SKM-1 (cell line): ENCODE measurements at regions not wholly inside any gene's neighbourhood (a gene's known extent, or its start where the extent isn't known, plus 50 kb on each side); places are given as distances from the start of the nearest gene placed in this dataset.
"Not testable (repeated sequence)": the region's sequence is repeated elsewhere in the genome, so short reads cannot be mapped to it uniquely, and the experiment has no call there.

Source experiments
- DNase-seq: peaks from one replicate; lab custom pipeline; 2025; ENCODE audit not compliant: unreplicated experiment; lab: John Stamatoyannopoulos, UW

- no peak for DNase-seq
These were observed 975.0 kb upstream of the NCAM2 start for GRCh38 chr21:20023193-20023592.

- no peak for DNase-seq
These were observed 973.5 kb upstream of the NCAM2 start for GRCh38 chr21:20024741-20025140.

DNA sequence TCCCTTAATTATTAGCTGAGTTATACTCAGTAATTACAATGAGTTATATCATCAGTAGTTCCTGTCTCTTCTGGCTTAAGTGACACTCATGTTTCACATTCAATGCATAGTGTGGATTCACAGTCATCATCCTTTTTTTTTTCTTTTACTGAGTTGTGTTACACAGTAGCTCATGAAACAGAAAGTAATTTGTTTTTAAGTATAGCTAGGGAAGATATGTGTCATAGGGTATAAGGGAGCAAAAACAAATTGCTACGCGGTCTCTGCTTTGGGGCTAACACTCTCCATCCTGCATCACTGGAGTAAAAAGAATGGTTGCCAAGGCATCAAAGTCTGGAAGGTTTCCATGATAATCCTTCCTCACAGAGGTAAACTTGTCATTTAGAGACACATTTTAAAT lies 971.7 kb upstream of the NCAM2 start:
- no peak for DNase-seq

DNA sequence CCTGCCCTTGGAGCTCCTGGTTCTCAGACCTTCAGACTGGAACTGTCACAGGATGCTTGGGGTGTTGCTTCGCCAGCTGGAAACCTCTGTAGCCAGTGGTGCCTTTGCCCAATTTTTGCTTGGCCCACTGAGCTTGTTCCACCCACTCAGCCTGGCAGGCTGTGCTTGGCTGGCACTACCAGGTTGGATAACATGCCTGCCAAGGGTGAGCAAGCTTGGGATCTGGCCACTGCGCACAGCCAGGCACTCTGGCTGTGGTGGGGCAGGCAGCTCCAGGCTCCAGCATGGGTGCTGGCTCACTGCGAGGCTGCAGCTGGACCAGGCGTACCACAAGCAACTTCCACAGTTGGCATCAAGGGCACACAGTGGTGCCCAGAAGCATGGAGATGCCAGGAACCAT lies 967.8 kb upstream of the NCAM2 start:
- no peak for DNase-seq

- no peak for DNase-seq
These were observed 966.4 kb upstream of the NCAM2 start for GRCh38 chr21:20031807-20032206.

DNA sequence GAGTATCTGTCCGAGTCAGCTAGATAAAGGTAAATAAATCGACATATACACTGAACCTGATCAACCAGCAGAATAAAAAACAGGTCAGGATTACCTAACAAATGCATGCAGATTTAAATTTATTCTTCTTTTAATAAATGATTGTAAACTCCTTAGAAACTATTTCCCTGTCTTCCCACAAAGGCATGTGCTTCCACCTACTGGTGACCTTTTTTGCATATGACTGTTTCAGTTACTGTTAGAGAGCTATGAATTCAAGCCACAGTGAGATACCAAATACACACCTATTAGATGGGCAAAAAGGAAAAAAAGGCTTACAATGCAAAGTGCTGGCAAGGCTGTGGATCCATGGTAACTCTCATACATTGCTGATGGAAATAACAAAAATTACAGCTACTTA lies 957.4 kb upstream of the NCAM2 start:
- DNase-seq: no peak

- DNase-seq: no peak
These were observed 953.0 kb upstream of the NCAM2 start for GRCh38 chr21:20045197-20045596.

DNA sequence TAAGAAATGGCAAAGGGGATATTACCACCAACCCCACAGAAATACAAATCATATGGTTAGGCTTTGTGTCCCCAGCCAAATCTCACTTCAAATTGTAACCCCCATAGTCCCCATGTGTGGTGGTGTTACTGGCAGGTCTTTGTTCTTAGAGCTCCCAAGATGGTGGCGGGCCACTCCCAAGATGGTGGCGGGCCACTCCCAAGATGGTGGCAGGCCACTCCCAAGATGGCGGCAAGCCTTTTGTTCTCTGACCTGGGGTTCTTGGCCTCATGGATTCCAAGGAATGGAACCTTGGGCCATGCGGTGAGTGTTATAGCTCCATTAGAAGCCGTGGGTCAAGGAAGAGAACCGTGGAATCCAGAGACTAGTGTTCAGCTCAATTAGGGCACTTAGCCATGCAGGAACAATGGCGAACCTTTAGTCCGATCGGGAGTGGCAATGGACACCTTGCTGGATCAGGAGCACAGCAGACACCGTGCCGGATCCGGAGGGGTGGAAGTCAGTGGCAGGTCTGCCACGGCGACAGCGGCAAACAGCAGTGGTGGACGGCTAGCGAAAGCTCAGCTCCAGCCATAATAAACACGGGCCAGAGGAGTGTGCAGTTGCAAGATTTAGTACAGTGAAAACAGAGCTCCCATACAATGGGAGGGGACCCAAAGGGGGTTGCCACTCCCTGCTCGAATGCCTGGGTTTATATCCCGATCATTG lies 949.9 kb upstream of the NCAM2 start:
- DNase-seq: not testable (repeated sequence)

DNA sequence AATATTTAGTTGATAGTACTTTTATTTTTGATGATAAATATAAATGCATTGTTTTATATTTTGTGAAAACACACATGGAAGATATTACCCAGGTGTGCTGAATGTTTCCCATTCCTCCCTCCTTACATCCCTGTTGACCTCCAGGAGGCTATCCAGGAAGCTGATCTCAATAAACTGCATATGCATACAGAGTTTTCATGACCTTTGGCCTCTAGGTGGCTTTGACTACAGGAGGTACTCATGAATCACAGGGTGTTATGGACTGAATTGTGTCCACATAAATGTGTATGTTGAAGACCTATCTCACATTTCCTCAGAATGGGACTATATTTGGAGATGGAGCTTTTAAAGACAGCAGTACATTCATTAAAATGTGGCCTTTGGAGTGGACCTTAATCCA lies 914.9 kb upstream of the NCAM2 start:
- no peak for DNase-seq

DNA sequence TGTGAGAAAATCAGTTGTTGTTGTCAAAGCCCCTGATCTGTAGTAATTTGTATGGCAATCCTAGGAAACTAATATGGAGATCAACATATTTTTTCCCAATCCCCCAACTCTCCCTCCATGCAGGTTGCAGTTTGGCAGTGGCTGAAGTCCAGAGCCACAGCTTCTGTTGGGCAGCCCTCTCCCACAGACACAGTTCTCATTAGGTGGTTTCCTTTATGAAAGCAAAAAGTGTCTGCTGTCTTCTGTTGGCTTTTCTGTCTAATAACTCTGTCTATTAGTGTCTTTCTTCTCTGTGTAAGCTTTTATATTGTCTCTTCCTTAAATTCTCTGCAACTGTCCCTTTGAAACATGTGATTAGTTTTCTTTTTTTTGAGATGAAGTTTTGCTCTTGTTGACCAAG lies 914.3 kb upstream of the NCAM2 start:
- no peak for DNase-seq

GRCh38 chr21:20086508-20086907 lies 911.7 kb upstream of the NCAM2 start:
- DNase-seq: no peak

DNA sequence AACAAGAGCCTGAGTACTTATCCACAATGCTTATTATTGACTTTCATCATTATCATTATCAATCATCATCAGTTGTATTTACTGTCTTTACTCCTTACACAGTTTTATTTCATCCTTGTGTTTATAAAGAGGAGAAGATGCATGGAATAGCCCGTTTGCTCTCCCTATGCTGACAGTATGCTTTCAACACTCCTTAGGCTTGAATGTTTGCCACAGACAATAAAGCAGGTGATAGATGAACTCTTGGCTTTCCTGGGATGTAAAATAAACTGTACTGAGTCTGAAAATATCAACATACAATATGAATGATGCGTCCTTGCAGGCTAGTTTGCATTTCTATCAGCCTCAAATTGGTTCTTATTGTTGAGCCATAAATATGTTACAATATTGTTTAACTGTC lies 891.8 kb upstream of the NCAM2 start:
- DNase-seq: no peak

DNA sequence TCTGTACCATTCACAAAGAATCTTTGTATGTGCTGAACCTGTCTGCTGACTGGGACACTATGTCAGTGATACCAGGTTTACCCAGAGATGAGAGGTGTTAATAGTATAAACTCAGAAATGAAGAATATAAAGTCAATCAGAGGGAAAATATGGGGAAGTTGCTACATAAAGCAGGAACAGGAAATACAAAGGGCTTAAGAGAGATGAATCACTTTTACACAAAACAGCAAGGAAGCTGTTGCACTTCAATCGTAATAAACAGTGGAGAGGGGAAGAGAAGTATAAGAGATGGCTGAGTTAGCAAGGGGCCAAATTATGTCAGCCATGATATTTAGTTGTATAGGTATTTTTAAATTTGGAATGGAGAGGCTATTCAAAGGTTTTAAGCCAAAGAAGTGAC lies 890.2 kb upstream of the NCAM2 start:
- DNase-seq: no peak

- DNase-seq: no peak
These were observed 889.2 kb upstream of the NCAM2 start for GRCh38 chr21:20108976-20109540.

- DNase-seq: no peak
These were observed 887.8 kb upstream of the NCAM2 start for GRCh38 chr21:20110368-20110767.

DNA sequence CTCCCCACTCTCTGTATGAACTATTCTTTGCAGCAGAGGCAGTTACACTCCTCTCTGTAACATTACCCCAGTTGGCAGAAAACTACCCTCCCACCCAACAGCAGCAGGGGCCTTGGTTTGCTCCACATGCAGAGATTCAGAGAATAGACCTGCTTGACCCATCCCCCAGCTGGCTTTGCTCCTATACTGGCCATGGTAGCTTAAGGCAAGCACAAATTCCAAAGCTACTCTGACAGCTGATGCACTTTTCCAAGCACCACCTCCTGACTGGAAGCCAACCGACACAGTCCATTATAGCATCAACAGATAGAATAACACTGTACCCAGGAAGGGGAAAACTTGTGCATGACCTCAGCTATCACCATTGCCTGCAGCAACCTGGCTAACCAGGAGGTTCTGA lies 846.5 kb upstream of the NCAM2 start:
- no peak for DNase-seq

DNA sequence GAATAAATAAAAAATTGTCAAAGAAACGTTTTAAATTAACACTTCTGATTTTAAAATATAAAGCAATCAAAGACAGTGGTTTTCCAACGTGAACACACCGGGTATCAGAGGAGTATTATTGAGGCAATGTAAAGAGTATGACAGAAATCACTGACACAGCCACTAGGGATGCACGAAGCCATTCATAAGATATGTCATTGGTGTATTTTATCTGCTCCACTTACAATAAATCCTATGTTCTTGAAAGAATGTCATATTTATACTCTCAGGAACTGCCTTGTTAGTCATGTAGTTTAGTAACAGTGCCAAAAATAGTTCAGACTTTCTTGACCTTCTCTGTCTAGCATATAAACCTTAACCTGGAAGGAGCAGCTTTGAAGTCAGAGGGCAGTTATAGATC lies 835.0 kb upstream of the NCAM2 start:
- no peak for DNase-seq

DNA sequence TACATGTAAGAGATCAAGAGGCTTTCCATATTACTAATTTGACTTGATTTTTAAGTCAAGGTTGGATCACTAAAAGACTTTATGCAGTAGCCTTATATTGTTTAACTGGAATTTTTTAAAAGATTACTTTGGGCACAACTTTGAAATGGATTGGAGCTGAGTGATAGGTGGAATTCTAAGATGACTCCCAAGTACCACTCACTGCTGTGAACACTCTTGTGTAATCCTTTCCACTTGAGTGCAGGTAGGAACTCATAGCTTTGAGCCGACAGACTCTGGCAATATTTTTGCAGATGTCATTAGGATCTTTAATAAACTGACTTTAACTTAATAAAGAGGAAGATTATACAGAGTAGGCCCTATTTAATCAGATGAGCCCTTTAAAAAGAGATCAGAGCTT lies 831.1 kb upstream of the NCAM2 start:
- no peak for DNase-seq

GRCh38 chr21:20169812-20170576 lies 828.2 kb upstream of the NCAM2 start:
- no peak for DNase-seq

DNA sequence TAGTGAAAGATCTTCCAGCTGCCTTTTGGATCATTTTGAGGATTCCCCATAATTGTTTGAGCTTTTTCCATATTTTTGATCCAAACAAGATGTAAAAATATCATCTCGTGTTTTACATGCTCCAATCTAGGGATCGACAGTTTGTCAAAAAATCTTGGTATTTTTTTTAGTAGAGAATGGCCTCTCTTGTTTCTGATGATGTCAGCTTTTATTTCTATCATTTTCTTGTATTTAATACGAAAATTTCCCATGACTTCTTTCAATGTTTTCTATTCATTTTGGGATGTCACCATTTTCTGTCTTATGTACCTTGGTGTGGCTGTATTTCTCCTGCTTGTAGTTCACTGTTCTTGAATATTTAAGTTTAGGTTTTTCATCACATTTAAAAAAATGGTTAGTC lies 812.0 kb upstream of the NCAM2 start:
- no peak for DNase-seq

DNA sequence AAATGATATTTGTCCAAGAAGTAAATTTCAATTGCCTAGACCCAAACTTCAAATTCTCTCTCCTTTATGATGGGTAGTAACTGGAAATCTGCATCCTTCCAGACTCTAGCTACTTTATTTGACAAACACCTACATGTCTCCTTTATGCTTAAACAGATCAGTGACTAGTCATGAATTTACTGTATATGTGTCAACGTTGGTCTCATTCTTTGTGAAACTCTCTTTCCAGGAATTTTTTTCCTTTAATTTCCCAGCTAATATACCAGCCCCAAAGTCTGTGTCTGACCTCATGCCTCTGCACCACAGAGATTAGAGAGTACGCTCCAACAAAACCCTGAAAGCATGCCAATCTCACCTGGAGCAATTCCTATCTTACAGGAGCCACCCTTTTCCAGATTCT lies 811.2 kb upstream of the NCAM2 start:
- no peak for DNase-seq

DNA sequence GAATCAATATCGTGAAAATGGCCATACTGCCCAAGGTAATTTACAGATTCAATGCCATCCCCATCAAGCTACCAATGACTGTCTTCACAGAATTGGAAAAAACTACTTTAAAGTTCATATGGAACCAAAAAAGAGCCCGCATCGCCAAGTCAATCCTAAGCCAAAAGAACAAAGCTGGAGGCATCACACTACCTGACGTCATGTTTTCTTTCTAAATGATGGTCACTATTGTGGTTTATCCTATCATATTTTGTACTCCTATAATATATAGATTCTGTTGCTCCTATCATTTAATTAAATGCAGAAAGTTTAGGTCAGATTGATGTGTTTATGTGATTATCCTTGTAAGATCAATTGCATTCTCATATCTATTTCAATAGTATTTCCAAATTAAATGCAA lies 796.9 kb upstream of the NCAM2 start:
- DNase-seq: not testable (repeated sequence)
